ENCODE measurements at regions not wholly inside any gene's neighbourhood (a gene's known extent, or its start where the extent isn't known, plus 50 kb on each side); places are given as distances from the start of the nearest gene placed in this dataset.
A peak's percentile ranks its signal among the peaks of the same experiment; 100 is the strongest.
"Not testable (repeated sequence)": the region's sequence is repeated elsewhere in the genome, so short reads cannot be mapped to it uniquely, and the experiment has no call there.

DNA sequence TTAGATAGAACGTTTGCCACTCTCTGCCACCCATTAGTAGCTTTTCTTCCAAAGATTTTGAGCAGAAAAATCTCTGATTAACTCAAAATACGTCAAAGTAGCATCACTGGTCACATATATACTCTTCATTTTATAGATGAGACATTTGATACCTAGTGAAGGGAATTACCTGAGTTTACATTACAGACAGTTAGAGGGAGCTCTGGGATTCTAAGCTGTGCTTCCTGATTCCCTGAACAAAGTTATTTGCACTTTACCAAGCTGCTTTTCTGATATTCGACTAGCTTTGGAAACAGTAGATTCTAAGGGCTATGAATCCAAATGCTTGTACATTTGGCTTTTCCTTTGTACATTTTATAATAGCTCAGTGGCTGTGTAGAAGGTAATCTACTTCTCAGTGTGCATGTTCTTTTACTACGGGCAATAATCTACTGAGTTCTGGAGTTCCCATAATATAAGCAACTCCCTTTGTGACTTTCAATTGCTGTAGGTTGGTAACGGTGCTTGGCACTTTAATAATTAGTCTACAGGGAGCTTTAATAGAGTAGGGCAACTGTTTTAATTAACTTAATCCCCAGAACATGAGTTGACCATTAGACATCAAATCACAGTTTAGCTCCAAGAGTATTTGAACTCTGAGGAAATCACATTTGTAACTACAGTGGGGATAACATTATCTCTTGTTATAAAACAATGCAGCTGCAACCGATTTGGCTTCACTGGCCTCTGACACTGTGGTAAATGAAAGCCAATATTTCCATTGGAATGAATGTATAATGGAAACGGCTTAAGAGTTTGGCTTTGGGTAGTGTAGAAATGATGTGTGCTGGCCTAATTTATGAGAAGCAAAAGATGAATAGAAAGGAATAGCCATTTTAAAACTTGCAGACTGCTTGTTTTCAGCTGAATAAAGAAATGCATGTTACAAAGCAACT lies 1602.4 kb downstream of the STIM2 start:
- TF ChIP-seq POLR2A (IDR thresholded peaks at IDR 0.05; ENCODE audit: low read depth, low read length) = no peak
- DNase-seq (ENCODE audit: insufficient read length, low spot score) (no peak), FAIRE-seq (no peak)

- TF ChIP-seq POLR2A (IDR thresholded peaks at IDR 0.05; ENCODE audit: low read depth, low read length) = no peak
- FAIRE-seq (no peak), DNase-seq (ENCODE audit: insufficient read length, low spot score) (no peak)
Observed at GRCh38 chr4:28464823-28465222, 1604.2 kb downstream of the STIM2 start.

DNA sequence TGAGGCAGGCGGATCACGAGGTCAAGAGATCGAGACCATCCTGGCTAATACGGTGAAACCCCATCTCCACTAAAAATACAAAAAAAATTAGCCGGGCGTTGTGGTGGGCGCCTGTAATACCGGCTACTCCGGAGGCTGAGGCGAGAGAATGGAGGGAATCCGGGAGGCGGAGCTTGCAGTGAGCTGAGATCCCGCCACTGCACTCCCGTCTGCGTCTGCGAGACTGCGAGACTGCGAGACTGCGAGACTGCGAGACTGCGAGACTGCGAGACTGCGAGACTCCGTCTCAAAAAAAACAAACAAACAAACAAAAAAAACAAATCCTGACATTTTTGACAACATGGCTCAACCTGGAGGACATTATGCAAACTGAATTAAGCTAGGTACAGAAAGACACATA lies 1606.2 kb downstream of the STIM2 start:
- FAIRE-seq = not testable (repeated sequence)

GRCh38 chr4:28469387-28469786 lies 1608.7 kb downstream of the STIM2 start:
- no peak for TF ChIP-seq POLR2A (IDR thresholded peaks at IDR 0.05; ENCODE audit: low read depth, low read length)
- no peak for DNase-seq (ENCODE audit: insufficient read length, low spot score)
- no peak for FAIRE-seq

More for the DNA sequence above, 1606.2 kb downstream of the STIM2 start:
- DNase-seq (ENCODE audit: insufficient read length, low spot score) = not testable (repeated sequence)

DNA sequence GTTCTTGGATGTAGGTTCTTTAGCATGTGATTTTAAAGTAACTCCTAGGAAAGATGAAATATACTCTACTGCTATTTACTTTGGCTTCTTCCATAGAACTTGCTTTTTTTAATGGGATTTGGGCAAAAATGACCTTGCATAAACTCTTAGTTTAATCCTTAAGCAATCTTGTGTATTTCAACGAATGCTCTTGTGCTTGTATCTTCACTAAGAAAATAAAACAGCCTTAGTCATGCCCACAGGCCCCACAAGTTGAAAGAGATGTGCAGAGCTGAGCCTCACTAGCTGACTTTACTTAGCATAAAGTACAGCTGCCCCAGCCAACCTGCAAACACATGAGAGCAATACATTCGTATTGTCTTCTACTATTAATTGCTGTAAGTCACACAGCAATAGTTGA lies 1609.2 kb downstream of the STIM2 start:
- no peak for DNase-seq (ENCODE audit: insufficient read length, low spot score)
- TF ChIP-seq POLR2A (IDR thresholded peaks at IDR 0.05; ENCODE audit: low read depth, low read length) = no peak
- no peak for FAIRE-seq

DNA sequence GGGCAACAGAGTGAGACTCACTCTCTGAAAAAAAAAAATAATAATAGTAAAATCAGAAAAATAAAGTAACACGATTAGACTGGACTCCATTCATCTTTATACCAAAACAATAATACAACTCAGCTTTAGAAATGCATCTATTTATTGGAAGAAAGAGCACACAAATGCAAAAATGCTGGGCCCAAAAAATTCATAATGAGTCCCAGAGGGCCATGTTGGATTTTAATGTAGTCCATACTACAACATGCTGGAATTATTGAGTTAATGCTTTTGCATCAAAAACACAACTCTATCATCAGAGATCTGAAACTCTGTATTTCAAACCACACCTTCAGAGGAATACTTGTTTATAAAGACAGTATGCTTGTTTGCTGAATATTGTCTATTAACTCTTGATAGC lies 1614.7 kb downstream of the STIM2 start:
- no peak for DNase-seq (ENCODE audit: insufficient read length, low spot score)
- FAIRE-seq = no peak
- no peak for TF ChIP-seq POLR2A (IDR thresholded peaks at IDR 0.05; ENCODE audit: low read depth, low read length)

- TF ChIP-seq POLR2A (IDR thresholded peaks at IDR 0.05; ENCODE audit: low read depth, low read length) = no peak
- no peak for FAIRE-seq
- DNase-seq (ENCODE audit: insufficient read length, low spot score) = no peak
Observed at GRCh38 chr4:28479666-28480065, 1619.0 kb downstream of the STIM2 start.

DNA sequence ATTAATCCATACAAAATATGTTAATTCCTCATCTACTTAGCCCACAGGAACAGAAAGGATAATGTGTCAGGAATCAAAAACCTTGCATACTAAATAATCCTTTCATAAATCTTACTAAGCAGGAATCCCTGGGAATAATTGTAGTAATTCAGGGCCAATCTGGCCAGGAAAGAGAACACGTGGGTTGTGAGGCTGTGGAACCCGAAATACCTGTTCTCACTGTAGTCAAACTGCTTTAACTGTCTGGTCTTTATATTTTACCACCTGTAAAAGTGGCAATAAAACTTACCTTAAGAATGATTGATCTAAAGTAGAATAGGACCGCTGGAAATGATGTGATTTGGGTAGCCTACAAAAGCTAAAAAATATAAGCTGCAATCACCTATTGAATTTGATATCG lies 1620.9 kb downstream of the STIM2 start:
- TF ChIP-seq POLR2A (IDR thresholded peaks at IDR 0.05; ENCODE audit: low read depth, low read length) = no peak
- no peak for FAIRE-seq

GRCh38 chr4:28482580-28483270 lies 1622.1 kb downstream of the STIM2 start:
- DNase-seq (ENCODE audit: insufficient read length, low spot score) (no peak), FAIRE-seq (no peak)
- TF ChIP-seq POLR2A (IDR thresholded peaks at IDR 0.05; ENCODE audit: low read depth, low read length) = no peak

More for the DNA sequence above, 1620.9 kb downstream of the STIM2 start:
- DNase-seq (ENCODE audit: insufficient read length, low spot score) = no peak

DNA sequence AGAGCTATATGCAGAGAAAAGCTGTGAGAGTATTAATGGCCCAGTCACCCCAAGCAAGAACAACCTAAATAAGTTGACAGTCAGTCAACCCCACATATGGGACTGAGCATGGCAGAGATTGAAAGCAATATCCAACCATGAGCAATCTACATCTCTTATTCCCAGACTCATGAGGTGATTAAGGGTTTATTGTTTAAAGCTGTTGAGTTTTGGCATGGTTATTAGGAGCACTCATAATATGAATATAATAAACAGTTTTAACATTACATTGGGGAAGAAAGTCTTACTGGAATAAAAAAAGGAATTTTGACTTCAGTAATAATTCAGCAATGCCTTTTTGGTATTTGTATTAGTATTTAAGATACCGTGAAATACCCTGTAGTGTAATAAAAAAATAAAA lies 1627.4 kb downstream of the STIM2 start:
- FAIRE-seq (no peak), DNase-seq (ENCODE audit: insufficient read length, low spot score) (no peak)
- no peak for TF ChIP-seq POLR2A (IDR thresholded peaks at IDR 0.05; ENCODE audit: low read depth, low read length)

DNA sequence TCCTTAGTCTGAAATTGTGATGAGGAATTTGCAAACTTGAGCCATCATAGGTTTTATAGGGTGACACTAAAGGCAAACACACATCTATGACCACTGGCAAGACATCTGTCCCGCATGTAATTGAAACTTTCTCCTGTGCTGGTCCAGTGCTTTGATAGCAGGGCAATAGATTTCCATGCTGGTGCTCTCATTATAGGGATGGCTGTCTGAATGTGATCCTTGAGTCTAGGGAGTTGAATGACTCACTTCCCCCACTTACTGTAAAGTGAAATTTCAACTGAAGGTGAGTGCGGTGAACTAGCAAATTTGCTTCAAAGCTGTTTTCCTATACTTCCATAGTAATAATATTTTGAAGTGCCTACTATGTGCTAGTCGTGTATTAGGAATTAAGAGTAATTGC lies 1630.0 kb downstream of the STIM2 start:
- no peak for TF ChIP-seq POLR2A (IDR thresholded peaks at IDR 0.05; ENCODE audit: low read depth, low read length)
- FAIRE-seq (peak; percentile 48), DNase-seq (ENCODE audit: insufficient read length, low spot score) (no peak)

DNA sequence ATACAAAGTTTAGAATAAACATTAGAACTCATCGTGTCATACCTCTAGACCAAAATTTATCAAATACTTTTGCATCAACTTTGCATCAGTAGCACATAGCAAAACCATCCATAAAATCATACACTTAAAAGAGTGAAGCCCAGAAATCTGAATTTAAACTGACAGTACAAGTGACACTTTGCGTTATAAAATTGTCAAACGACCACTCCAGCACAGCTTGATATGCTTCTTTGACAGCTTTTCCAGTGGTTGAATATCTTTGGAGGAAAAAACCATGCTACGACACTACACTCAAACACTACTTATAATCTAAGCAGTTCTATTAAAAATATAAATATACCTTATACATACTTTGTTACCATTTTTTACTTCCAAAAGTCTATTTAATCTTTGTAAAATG lies 1644.4 kb downstream of the STIM2 start:
- FAIRE-seq = no peak
- no peak for DNase-seq (ENCODE audit: insufficient read length, low spot score)
- TF ChIP-seq POLR2A (IDR thresholded peaks at IDR 0.05; ENCODE audit: low read depth, low read length) = no peak

GRCh38 chr4:28508636-28509035 lies 1648.0 kb downstream of the STIM2 start:
- no peak for TF ChIP-seq POLR2A (IDR thresholded peaks at IDR 0.05; ENCODE audit: low read depth, low read length)
- DNase-seq (ENCODE audit: insufficient read length, low spot score) (no peak), FAIRE-seq (no peak)

- not testable (repeated sequence) for FAIRE-seq
Observed at GRCh38 chr4:28514766-28515165, 1654.1 kb downstream of the STIM2 start.

More at GRCh38 chr4:28514766-28515165, 1654.1 kb downstream of the STIM2 start:
- not testable (repeated sequence) for DNase-seq (ENCODE audit: insufficient read length, low spot score)
